WTC11 (cell line): ENCODE measurements at regions not wholly inside any gene's neighbourhood (a gene's known extent, or its start where the extent isn't known, plus 50 kb on each side); places are given as distances from the start of the nearest gene placed in this dataset.

Experiments used
- ATAC-seq: fragments of 200-7000 bp; cut with Tn5 transposase; 2 replicates; pipeline ENCODE4 v1.10.0; 2021; ENCODE audit warnings: mild to moderate bottlenecking, moderate library complexity
- CTCF ChIA-PET: fragments of 300-600 bp; sonication (Branson Sonifier 250); formaldehyde crosslinking; loops from one replicate; lab custom pipeline; 2021; ENCODE audit warnings: antibody characterized with exemption; lab: Charles Lee
- POLR2A ChIA-PET: fragments of 350-600 bp; sonication (Branson Sonifier 250); formaldehyde crosslinking; loops from one replicate; lab custom pipeline; 2021; ENCODE audit warnings: antibody characterized with exemption; lab: Charles Lee
- DNase-seq: peaks from one replicate; pipeline ENCODE4 v3.0.0; 2021; ENCODE audit warnings: low spot score
- H3K27ac Mint-ChIP-seq: 2 replicates; pipeline ENCODE4 v1.8.0; 2021; ENCODE audit warnings: mixed read lengths
- H3K27me3 Mint-ChIP-seq: 2 replicates; pipeline ENCODE4 v1.8.0; 2021; ENCODE audit warnings: low read depth, mild to moderate bottlenecking, moderate library complexity, mixed read lengths
- H3K36me3 Mint-ChIP-seq: 2 replicates; pipeline ENCODE4 v1.8.0; 2021; ENCODE audit warnings: mixed read lengths
- H3K4me1 Mint-ChIP-seq: 2 replicates; pipeline ENCODE4 v1.8.0; 2022; ENCODE audit warnings: mixed read lengths
- H3K4me3 Mint-ChIP-seq: 2 replicates; pipeline ENCODE4 v1.8.0; 2021; ENCODE audit warnings: mild to moderate bottlenecking, moderate library complexity, mixed read lengths
- H3K9me3 Mint-ChIP-seq: 2 replicates; pipeline ENCODE4 v1.8.0; 2021; ENCODE audit warnings: mixed read lengths
- ARID4B ChIP-seq: sonication (generic); formaldehyde crosslinking; IDR thresholded peaks from 2 replicates; pipeline ENCODE4 v1.8.0; 2023; ENCODE audit warnings: missing genetic modification reagents, mild to moderate bottlenecking, borderline replicate concordance
- E2F5 ChIP-seq: sonication (generic); formaldehyde crosslinking; IDR thresholded peaks from 2 replicates; pipeline ENCODE4 v1.8.1; 2022; ENCODE audit warnings: mild to moderate bottlenecking, moderate library complexity, missing genetic modification reagents
- ERG ChIP-seq: fragments of 250-450 bp; sonication (Bioruptor Pico); IDR thresholded peaks from 2 replicates; pipeline ENCODE4 v1.8.0; 2021; ENCODE audit warnings: mild to moderate bottlenecking
- ETV6 ChIP-seq: sonication (generic); formaldehyde crosslinking; IDR thresholded peaks from 2 replicates; pipeline ENCODE4 v1.8.1; 2022; ENCODE audit warnings: mild to moderate bottlenecking, missing genetic modification reagents
- HMGA2 ChIP-seq: fragments of 250-450 bp; sonication (Bioruptor Pico); IDR thresholded peaks from 2 replicates; pipeline ENCODE4 v1.4.0; 2021; ENCODE audit warnings: mild to moderate bottlenecking, moderate library complexity
- MLX ChIP-seq: sonication (generic); formaldehyde crosslinking; IDR thresholded peaks from 2 replicates; pipeline ENCODE4 v1.8.1; 2023; ENCODE audit warnings: mild to moderate bottlenecking, missing genetic modification reagents, moderate library complexity
- NFATC4 ChIP-seq: fragments of 250-450 bp; sonication (Bioruptor Pico); IDR thresholded peaks from 2 replicates; pipeline ENCODE4 v1.9.0; 2021; ENCODE audit warnings: mild to moderate bottlenecking
- NFE2L1 ChIP-seq: sonication (generic); formaldehyde crosslinking; IDR thresholded peaks from 2 replicates; pipeline ENCODE4 v1.8.1; 2023; ENCODE audit warnings: missing genetic modification reagents
- TP53 ChIP-seq: sonication (generic); formaldehyde crosslinking; IDR thresholded peaks from 2 replicates; pipeline ENCODE4 v1.8.1; 2023; ENCODE audit warnings: mild to moderate bottlenecking, missing genetic modification reagents
- ZNF232 ChIP-seq: sonication (generic); formaldehyde crosslinking; IDR thresholded peaks from 2 replicates; pipeline ENCODE4 v1.8.0; 2022; ENCODE audit warnings: mild to moderate bottlenecking, missing genetic modification reagents
- ZNF423 ChIP-seq: fragments of 250-450 bp; sonication (Bioruptor Pico); IDR thresholded peaks from 2 replicates; pipeline ENCODE4 v2.1.2; 2022; ENCODE audit warnings: mild to moderate bottlenecking, moderate library complexity
- ZNF532 ChIP-seq: fragments of 250-450 bp; sonication (Bioruptor Pico); IDR thresholded peaks from 2 replicates; pipeline ENCODE4 v1.9.0; 2021; ENCODE audit warnings: mild to moderate bottlenecking, borderline replicate concordance
- TF ChIP-seq, protein P1 (sequence below): sonication (generic); formaldehyde crosslinking; IDR thresholded peaks from 2 replicates; pipeline ENCODE4 v1.8.0; 2023; ENCODE audit warnings: mild to moderate bottlenecking, missing genetic modification reagents
- TF ChIP-seq, protein P2 (sequence below): sonication (generic); formaldehyde crosslinking; IDR thresholded peaks from 2 replicates; pipeline ENCODE4 v1.8.1; 2023; ENCODE audit warnings: mild to moderate bottlenecking, missing genetic modification reagents, borderline replicate concordance

GRCh38 chr5:125220284-125220683 lies 473.8 kb upstream of the ZNF608 start (continued):
- TF ChIP-seq ARID4B (CRISPR knock-in tag) (no peak), NFE2L1 (CRISPR knock-in tag) (no peak), ZNF423 (CRISPR knock-in tag) (no peak), TP53 (CRISPR knock-in tag) (no peak), ETV6 (CRISPR knock-in tag) (no peak), NFATC4 (CRISPR knock-in tag) (no peak), HMGA2 (no peak), ERG (no peak), E2F5 (CRISPR knock-in tag) (no peak), ZNF532 (CRISPR knock-in tag) (no peak), ZNF232 (no peak)
- TF ChIP-seq, protein P1, sequence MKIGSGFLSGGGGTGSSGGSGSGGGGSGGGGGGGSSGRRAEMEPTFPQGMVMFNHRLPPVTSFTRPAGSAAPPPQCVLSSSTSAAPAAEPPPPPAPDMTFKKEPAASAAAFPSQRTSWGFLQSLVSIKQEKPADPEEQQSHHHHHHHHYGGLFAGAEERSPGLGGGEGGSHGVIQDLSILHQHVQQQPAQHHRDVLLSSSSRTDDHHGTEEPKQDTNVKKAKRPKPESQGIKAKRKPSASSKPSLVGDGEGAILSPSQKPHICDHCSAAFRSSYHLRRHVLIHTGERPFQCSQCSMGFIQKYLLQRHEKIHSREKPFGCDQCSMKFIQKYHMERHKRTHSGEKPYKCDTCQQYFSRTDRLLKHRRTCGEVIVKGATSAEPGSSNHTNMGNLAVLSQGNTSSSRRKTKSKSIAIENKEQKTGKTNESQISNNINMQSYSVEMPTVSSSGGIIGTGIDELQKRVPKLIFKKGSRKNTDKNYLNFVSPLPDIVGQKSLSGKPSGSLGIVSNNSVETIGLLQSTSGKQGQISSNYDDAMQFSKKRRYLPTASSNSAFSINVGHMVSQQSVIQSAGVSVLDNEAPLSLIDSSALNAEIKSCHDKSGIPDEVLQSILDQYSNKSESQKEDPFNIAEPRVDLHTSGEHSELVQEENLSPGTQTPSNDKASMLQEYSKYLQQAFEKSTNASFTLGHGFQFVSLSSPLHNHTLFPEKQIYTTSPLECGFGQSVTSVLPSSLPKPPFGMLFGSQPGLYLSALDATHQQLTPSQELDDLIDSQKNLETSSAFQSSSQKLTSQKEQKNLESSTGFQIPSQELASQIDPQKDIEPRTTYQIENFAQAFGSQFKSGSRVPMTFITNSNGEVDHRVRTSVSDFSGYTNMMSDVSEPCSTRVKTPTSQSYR: no peak

DNA sequence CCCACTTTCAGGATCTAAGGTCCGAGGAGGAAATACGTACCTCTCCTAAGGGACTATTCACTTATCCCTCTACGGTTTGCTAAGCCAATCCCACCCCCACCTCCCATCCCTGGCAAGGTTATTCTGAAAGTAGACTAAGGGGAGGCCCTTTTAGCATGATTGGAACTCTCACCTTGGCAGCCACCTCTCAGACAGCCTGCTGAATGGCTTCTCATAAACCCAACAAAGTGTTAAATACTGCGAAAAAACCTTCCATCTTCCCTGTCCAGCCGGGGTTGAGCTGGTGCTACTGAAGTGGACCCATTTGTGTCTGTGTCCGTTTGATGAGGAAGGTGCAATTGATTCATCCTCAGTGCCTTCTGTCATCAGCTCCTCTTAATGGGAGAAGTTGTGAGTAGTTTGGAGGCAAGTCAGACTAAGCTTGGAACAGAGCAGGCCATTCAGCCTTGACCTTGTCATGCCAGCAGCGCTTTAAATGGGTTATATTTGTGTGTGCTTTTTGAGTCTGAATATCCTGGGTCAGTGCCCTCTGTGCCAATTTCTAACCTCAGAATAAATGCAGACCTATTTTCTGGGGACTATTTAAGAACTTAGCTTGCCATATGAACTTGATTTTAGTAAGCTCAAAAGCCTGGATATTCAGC lies 476.3 kb upstream of the ZNF608 start:
- no peak overlapping the region for H3K4me3 Mint-ChIP-seq
- ATAC-seq (no peak), DNase-seq (no peak)
- POLR2A ChIA-PET: no interaction called here
- no peaks in the 10 kb centered on the region for H3K4me1 Mint-ChIP-seq
- H3K36me3 Mint-ChIP-seq: no peaks in the 10 kb centered on the region
- H3K27me3 Mint-ChIP-seq: peaks cover 3% of the 10 kb centered on the region; the same call in 1 of the 2 replicates
- no peak overlapping the region for H3K27ac Mint-ChIP-seq
- H3K9me3 Mint-ChIP-seq: peaks cover 10% of the 10 kb centered on the region
- CTCF ChIA-PET: interaction anchor here (1.3 kb wide), 1 partner anchor 22 kb away, joined by 3 read pairs; no protein-coding TSS in a partner anchor
- TF ChIP-seq ERG: no peak
- TF ChIP-seq, protein P2, sequence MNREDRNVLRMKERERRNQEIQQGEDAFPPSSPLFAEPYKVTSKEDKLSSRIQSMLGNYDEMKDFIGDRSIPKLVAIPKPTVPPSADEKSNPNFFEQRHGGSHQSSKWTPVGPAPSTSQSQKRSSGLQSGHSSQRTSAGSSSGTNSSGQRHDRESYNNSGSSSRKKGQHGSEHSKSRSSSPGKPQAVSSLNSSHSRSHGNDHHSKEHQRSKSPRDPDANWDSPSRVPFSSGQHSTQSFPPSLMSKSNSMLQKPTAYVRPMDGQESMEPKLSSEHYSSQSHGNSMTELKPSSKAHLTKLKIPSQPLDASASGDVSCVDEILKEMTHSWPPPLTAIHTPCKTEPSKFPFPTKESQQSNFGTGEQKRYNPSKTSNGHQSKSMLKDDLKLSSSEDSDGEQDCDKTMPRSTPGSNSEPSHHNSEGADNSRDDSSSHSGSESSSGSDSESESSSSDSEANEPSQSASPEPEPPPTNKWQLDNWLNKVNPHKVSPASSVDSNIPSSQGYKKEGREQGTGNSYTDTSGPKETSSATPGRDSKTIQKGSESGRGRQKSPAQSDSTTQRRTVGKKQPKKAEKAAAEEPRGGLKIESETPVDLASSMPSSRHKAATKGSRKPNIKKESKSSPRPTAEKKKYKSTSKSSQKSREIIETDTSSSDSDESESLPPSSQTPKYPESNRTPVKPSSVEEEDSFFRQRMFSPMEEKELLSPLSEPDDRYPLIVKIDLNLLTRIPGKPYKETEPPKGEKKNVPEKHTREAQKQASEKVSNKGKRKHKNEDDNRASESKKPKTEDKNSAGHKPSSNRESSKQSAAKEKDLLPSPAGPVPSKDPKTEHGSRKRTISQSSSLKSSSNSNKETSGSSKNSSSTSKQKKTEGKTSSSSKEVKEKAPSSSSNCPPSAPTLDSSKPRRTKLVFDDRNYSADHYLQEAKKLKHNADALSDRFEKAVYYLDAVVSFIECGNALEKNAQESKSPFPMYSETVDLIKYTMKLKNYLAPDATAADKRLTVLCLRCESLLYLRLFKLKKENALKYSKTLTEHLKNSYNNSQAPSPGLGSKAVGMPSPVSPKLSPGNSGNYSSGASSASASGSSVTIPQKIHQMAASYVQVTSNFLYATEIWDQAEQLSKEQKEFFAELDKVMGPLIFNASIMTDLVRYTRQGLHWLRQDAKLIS (CRISPR knock-in tag): no peak
- no peak for TF ChIP-seq MLX
